ENCODE measurements at regions not wholly inside any gene's neighbourhood (a gene's known extent, or its start where the extent isn't known, plus 50 kb on each side); places are given as distances from the start of the nearest gene placed in this dataset.

GRCh38 chr6:27061235-27061993, 186.1 kb upstream of the PRSS16 start:
- no peak overlapping the region for H3K4me3 ChIP-seq (ENCODE audit: low read length)
- no peak overlapping the region for H2AFZ ChIP-seq (ENCODE audit: low read length)
- no peak overlapping the region for H3K9ac ChIP-seq (ENCODE audit: low read length)
- H4K20me1 ChIP-seq (ENCODE audit: insufficient read depth, low read depth, low read length), result no peaks in the 10 kb centered on the region
- no peak overlapping the region for H3K4me2 ChIP-seq (ENCODE audit: low read depth, low read length, poor library complexity, severe bottlenecking)
- H3K36me3 ChIP-seq (ENCODE audit: insufficient read depth, low read length), result no peaks in the 10 kb centered on the region
- no peak for DNase-seq
- no peaks in the 10 kb centered on the region for H3K27me3 ChIP-seq (ENCODE audit: low read length)
- H3K9me2 ChIP-seq (replicated peaks; ENCODE audit: insufficient read depth, low read length), result no peaks in the 10 kb centered on the region
- no peaks in the 10 kb centered on the region for H3K4me1 ChIP-seq (ENCODE audit: low read length)
- H3K9me3 ChIP-seq (ENCODE audit: low read length), result no peaks in the 10 kb centered on the region
- H3K79me2 ChIP-seq (ENCODE audit: low read length), result no peaks in the 10 kb centered on the region
- H3K27ac ChIP-seq (ENCODE audit: low read length), result no peak overlapping the region

- Histone ChIP-seq H3K9me2 (replicated peaks; ENCODE audit: insufficient read depth, low read length) (no peaks in the 10 kb centered on the region), H3K9ac (ENCODE audit: low read length) (no peak overlapping the region), H3K4me3 (ENCODE audit: low read length) (no peak overlapping the region), H2AFZ (ENCODE audit: low read length) (no peak overlapping the region), H3K79me2 (ENCODE audit: low read length) (no peaks in the 10 kb centered on the region), H3K4me1 (ENCODE audit: low read length) (no peaks in the 10 kb centered on the region), H4K20me1 (ENCODE audit: insufficient read depth, low read depth, low read length) (no peaks in the 10 kb centered on the region), H3K27ac (ENCODE audit: low read length) (no peak overlapping the region), H3K36me3 (ENCODE audit: insufficient read depth, low read length) (no peaks in the 10 kb centered on the region), H3K4me2 (ENCODE audit: low read depth, low read length, poor library complexity, severe bottlenecking) (no peak overlapping the region), H3K9me3 (ENCODE audit: low read length) (no peaks in the 10 kb centered on the region), H3K27me3 (ENCODE audit: low read length) (no peaks in the 10 kb centered on the region)
- no peak for DNase-seq
Observed at GRCh38 chr6:27062755-27063154, 184.7 kb upstream of the PRSS16 start.

GRCh38 chr6:27065183-27065582, 182.3 kb upstream of the PRSS16 start:
- H4K20me1 ChIP-seq (ENCODE audit: insufficient read depth, low read depth, low read length), result no peaks in the 10 kb centered on the region
- no peak overlapping the region for H3K27ac ChIP-seq (ENCODE audit: low read length)
- no peaks in the 10 kb centered on the region for H3K79me2 ChIP-seq (ENCODE audit: low read length)
- H3K36me3 ChIP-seq (ENCODE audit: insufficient read depth, low read length), result no peaks in the 10 kb centered on the region
- DNase-seq, result no peak
- H3K4me2 ChIP-seq (ENCODE audit: low read depth, low read length, poor library complexity, severe bottlenecking), result no peak overlapping the region
- H3K4me3 ChIP-seq (ENCODE audit: low read length), result no peak overlapping the region
- no peaks in the 10 kb centered on the region for H3K9me2 ChIP-seq (replicated peaks; ENCODE audit: insufficient read depth, low read length)
- no peaks in the 10 kb centered on the region for H3K4me1 ChIP-seq (ENCODE audit: low read length)
- H2AFZ ChIP-seq (ENCODE audit: low read length), result no peak overlapping the region
- H3K9ac ChIP-seq (ENCODE audit: low read length), result no peak overlapping the region
- no peaks in the 10 kb centered on the region for H3K27me3 ChIP-seq (ENCODE audit: low read length)
- H3K9me3 ChIP-seq (ENCODE audit: low read length), result no peaks in the 10 kb centered on the region

GRCh38 chr6:27066381-27066780, 181.1 kb upstream of the PRSS16 start:
- H3K4me3 ChIP-seq (ENCODE audit: low read length), result no peak overlapping the region
- no peak overlapping the region for H3K4me2 ChIP-seq (ENCODE audit: low read depth, low read length, poor library complexity, severe bottlenecking)
- DNase-seq, result no peak
- no peaks in the 10 kb centered on the region for H3K9me3 ChIP-seq (ENCODE audit: low read length)
- no peak overlapping the region for H3K9ac ChIP-seq (ENCODE audit: low read length)
- no peaks in the 10 kb centered on the region for H3K9me2 ChIP-seq (replicated peaks; ENCODE audit: insufficient read depth, low read length)
- no peak overlapping the region for H2AFZ ChIP-seq (ENCODE audit: low read length)
- H3K4me1 ChIP-seq (ENCODE audit: low read length), result no peaks in the 10 kb centered on the region
- H4K20me1 ChIP-seq (ENCODE audit: insufficient read depth, low read depth, low read length), result no peaks in the 10 kb centered on the region
- no peaks in the 10 kb centered on the region for H3K79me2 ChIP-seq (ENCODE audit: low read length)
- no peaks in the 10 kb centered on the region for H3K36me3 ChIP-seq (ENCODE audit: insufficient read depth, low read length)
- H3K27ac ChIP-seq (ENCODE audit: low read length), result no peak overlapping the region
- no peaks in the 10 kb centered on the region for H3K27me3 ChIP-seq (ENCODE audit: low read length)

- no peaks in the 10 kb centered on the region for H3K9me3 ChIP-seq (ENCODE audit: low read length)
- H3K79me2 ChIP-seq (ENCODE audit: low read length), result no peaks in the 10 kb centered on the region
- H3K9me2 ChIP-seq (replicated peaks; ENCODE audit: insufficient read depth, low read length), result no peaks in the 10 kb centered on the region
- no peak overlapping the region for H3K9ac ChIP-seq (ENCODE audit: low read length)
- H3K27me3 ChIP-seq (ENCODE audit: low read length), result no peaks in the 10 kb centered on the region
- H2AFZ ChIP-seq (ENCODE audit: low read length), result no peak overlapping the region
- no peaks in the 10 kb centered on the region for H4K20me1 ChIP-seq (ENCODE audit: insufficient read depth, low read depth, low read length)
- no peak overlapping the region for H3K4me3 ChIP-seq (ENCODE audit: low read length)
- H3K36me3 ChIP-seq (ENCODE audit: insufficient read depth, low read length), result no peaks in the 10 kb centered on the region
- no peak overlapping the region for H3K4me2 ChIP-seq (ENCODE audit: low read depth, low read length, poor library complexity, severe bottlenecking)
- DNase-seq, result no peak
- H3K4me1 ChIP-seq (ENCODE audit: low read length), result no peaks in the 10 kb centered on the region
- H3K27ac ChIP-seq (ENCODE audit: low read length), result no peak overlapping the region
Observed at GRCh38 chr6:27066802-27067201, 180.7 kb upstream of the PRSS16 start.

GRCh38 chr6:27073441-27073840, 174.1 kb upstream of the PRSS16 start:
- Histone ChIP-seq H4K20me1 (ENCODE audit: insufficient read depth, low read depth, low read length) (no peaks in the 10 kb centered on the region), H3K4me2 (ENCODE audit: low read depth, low read length, poor library complexity, severe bottlenecking) (no peak overlapping the region), H3K27me3 (ENCODE audit: low read length) (no peaks in the 10 kb centered on the region), H3K4me1 (ENCODE audit: low read length) (peaks cover under 1% of the 10 kb centered on the region), H3K9me3 (ENCODE audit: low read length) (no peaks in the 10 kb centered on the region), H3K36me3 (ENCODE audit: insufficient read depth, low read length) (no peaks in the 10 kb centered on the region), H3K79me2 (ENCODE audit: low read length) (no peaks in the 10 kb centered on the region), H3K4me3 (ENCODE audit: low read length) (no peak overlapping the region), H2AFZ (ENCODE audit: low read length) (no peak overlapping the region), H3K9ac (ENCODE audit: low read length) (no peak overlapping the region), H3K9me2 (replicated peaks; ENCODE audit: insufficient read depth, low read length) (no peaks in the 10 kb centered on the region), H3K27ac (ENCODE audit: low read length) (no peak overlapping the region)
- DNase-seq, result no peak

GRCh38 chr6:27076116-27076515, 171.4 kb upstream of the PRSS16 start:
- Histone ChIP-seq H3K4me3 (ENCODE audit: low read length) (no peak overlapping the region), H3K27me3 (ENCODE audit: low read length) (no peaks in the 10 kb centered on the region), H3K36me3 (ENCODE audit: insufficient read depth, low read length) (no peaks in the 10 kb centered on the region), H3K79me2 (ENCODE audit: low read length) (no peaks in the 10 kb centered on the region), H3K9me2 (replicated peaks; ENCODE audit: insufficient read depth, low read length) (no peaks in the 10 kb centered on the region), H4K20me1 (ENCODE audit: insufficient read depth, low read depth, low read length) (no peaks in the 10 kb centered on the region), H3K4me2 (ENCODE audit: low read depth, low read length, poor library complexity, severe bottlenecking) (no peak overlapping the region), H3K27ac (ENCODE audit: low read length) (no peak overlapping the region), H3K9me3 (ENCODE audit: low read length) (no peaks in the 10 kb centered on the region), H2AFZ (ENCODE audit: low read length) (no peak overlapping the region), H3K9ac (ENCODE audit: low read length) (no peak overlapping the region), H3K4me1 (ENCODE audit: low read length) (peaks cover 4% of the 10 kb centered on the region)
- no peak for DNase-seq

GRCh38 chr6:27078734-27079357, 168.7 kb upstream of the PRSS16 start:
- Histone ChIP-seq H3K27ac (ENCODE audit: low read length) (no peak overlapping the region), H3K36me3 (ENCODE audit: insufficient read depth, low read length) (no peaks in the 10 kb centered on the region), H3K9ac (ENCODE audit: low read length) (no peak overlapping the region), H3K9me2 (replicated peaks; ENCODE audit: insufficient read depth, low read length) (no peaks in the 10 kb centered on the region), H2AFZ (ENCODE audit: low read length) (peak overlapping the region; percentile 52; the same call in 1 of the 2 replicates), H3K4me2 (ENCODE audit: low read depth, low read length, poor library complexity, severe bottlenecking) (peak overlapping the region; percentile 46), H3K79me2 (ENCODE audit: low read length) (no peaks in the 10 kb centered on the region), H3K9me3 (ENCODE audit: low read length) (no peaks in the 10 kb centered on the region), H4K20me1 (ENCODE audit: insufficient read depth, low read depth, low read length) (no peaks in the 10 kb centered on the region), H3K27me3 (ENCODE audit: low read length) (no peaks in the 10 kb centered on the region), H3K4me3 (ENCODE audit: low read length) (peak overlapping the region; percentile 28; the same call in 1 of the 2 replicates), H3K4me1 (ENCODE audit: low read length) (peaks cover 4% of the 10 kb centered on the region)
- peak; percentile 78 for DNase-seq
